B cell (primary cell): ENCODE measurements at regions not wholly inside any gene's neighbourhood (a gene's known extent, or its start where the extent isn't known, plus 50 kb on each side); places are given as distances from the start of the nearest gene placed in this dataset.

ENCODE experiments used
- CTCF ChIP-seq: fragments of 200-600 bp; IDR thresholded peaks from one replicate; pipeline ENCODE4 v1.8.0; 2022; ENCODE audit warnings: antibody characterized with exemption, mild to moderate bottlenecking
- EZH2 ChIP-seq: IDR thresholded peaks from 2 replicates; pipeline ENCODE4 v1.6.1; 2012; ENCODE audit warnings: borderline replicate concordance, low read depth, mild to moderate bottlenecking, moderate library complexity, low read length; ENCODE audit not compliant: insufficient read depth, poor library complexity, severe bottlenecking

DNA sequence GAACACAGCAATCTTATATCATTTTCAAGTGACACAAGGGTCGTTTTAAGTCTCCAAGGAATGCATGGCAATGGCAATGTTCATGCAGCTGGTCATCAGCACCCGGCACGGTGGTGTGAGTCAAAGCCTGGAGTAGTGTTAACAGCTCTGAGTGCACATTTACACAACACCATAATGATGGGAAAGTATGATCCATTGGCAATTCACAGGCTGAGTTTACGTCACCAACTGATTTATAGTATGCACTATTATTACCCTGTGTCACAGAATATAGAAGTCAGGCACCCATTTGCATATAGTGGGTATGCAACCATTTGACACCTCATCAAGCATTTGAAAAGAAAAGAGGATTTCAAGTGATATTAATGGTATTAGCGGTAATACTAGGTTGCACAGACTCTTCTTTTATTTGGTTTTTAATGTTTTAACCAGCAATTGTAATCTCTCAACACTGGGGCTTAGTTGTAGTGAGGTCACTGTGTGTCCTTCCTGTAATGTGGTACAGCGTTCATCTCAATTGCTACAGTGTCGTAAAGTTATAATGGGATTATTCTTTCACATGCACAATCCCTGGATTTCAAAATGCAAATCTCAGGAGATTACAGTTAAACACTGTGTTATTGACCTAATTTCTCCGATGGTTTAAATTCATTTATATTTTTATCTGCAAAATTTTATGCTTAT lies 113.8 kb downstream of the C3orf38 start:
- TF ChIP-seq CTCF (no peak), EZH2 (no peak)
